Tibial nerve (tissue), 4 donors: ENCODE measurements at regions not wholly inside any gene's neighbourhood (a gene's known extent, or its start where the extent isn't known, plus 50 kb on each side); places are given as distances from the start of the nearest gene placed in this dataset.

ENCODE experiments used
- EP300 ChIP-seq, 2 donors: sonication (generic); formaldehyde crosslinking; IDR thresholded peaks; one replicate each; pipeline ENCODE4 v1.6.1; 2017; ENCODE audit warnings: antibody characterized with exemption in 2 of 2, mild to moderate bottlenecking in 1 of 2
- POLR2A ChIP-seq, 2 donors: fragments of 450-650 bp; IDR thresholded peaks; one replicate each; pipeline ENCODE4 v1.6.1; 2017; ENCODE audit warnings: antibody characterized with exemption in 2 of 2, mild to moderate bottlenecking in 2 of 2, moderate library complexity in 2 of 2
- TF ChIP-seq, protein P1 (sequence below), 5 experiments: fragments of 200-600 bp in 3 of 5; fragments of 450-650 bp in 2 of 5; sonication (generic) in 3 of 5; IDR thresholded peaks; one replicate each; pipeline ENCODE4 v1.5.1; 2016 to 2019; ENCODE audit warnings: antibody characterized with exemption in 5 of 5, mild to moderate bottlenecking in 3 of 5, moderate library complexity in 2 of 5

GRCh38 chr18:78737006-78737915 is 242.4 kb upstream of the SALL3 start:
- TF ChIP-seq, protein P1, sequence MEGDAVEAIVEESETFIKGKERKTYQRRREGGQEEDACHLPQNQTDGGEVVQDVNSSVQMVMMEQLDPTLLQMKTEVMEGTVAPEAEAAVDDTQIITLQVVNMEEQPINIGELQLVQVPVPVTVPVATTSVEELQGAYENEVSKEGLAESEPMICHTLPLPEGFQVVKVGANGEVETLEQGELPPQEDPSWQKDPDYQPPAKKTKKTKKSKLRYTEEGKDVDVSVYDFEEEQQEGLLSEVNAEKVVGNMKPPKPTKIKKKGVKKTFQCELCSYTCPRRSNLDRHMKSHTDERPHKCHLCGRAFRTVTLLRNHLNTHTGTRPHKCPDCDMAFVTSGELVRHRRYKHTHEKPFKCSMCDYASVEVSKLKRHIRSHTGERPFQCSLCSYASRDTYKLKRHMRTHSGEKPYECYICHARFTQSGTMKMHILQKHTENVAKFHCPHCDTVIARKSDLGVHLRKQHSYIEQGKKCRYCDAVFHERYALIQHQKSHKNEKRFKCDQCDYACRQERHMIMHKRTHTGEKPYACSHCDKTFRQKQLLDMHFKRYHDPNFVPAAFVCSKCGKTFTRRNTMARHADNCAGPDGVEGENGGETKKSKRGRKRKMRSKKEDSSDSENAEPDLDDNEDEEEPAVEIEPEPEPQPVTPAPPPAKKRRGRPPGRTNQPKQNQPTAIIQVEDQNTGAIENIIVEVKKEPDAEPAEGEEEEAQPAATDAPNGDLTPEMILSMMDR (IDR thresholded peaks at IDR 0.05) = no peak
- no peak for TF ChIP-seq POLR2A (IDR thresholded peaks at IDR 0.05)
- no peak for TF ChIP-seq EP300 (IDR thresholded peaks at IDR 0.05)
